Posterior cingulate gyrus (tissue), 11 donors: ENCODE measurements at regions not wholly inside any gene's neighbourhood (a gene's known extent, or its start where the extent isn't known, plus 50 kb on each side); places are given as distances from the start of the nearest gene placed in this dataset.
"Not testable (repeated sequence)": the region's sequence is repeated elsewhere in the genome, so short reads cannot be mapped to it uniquely, and the experiment has no call there.

ENCODE experiments used
- DNase-seq, 10 donors: peaks; one replicate each; pipeline versions ENCODE4 v3.0.0 to v3.0.0-alpha.2; 2020 to 2021; ENCODE audit warnings: mixed read lengths in 3 of 10
- intact Hi-C: fragments of 100-400 bp; cut with DNase I; formaldehyde crosslinking; loops from one replicate; pipeline ENCODE4 v1.15.1; 2023

- intact Hi-C loops, result no loop called here
- peak in 4 of 10 donors; percentile 5 to 68 (median 52) for DNase-seq
Measured at GRCh38 chr21:43292041-43292865, 123.4 kb downstream of the CRYAA start.

- intact Hi-C loops, result no loop called here
- peak in 3 of 10 donors; percentile 33 to 50 (median 46) for DNase-seq
Measured at GRCh38 chr21:43291347-43291950, 122.6 kb downstream of the CRYAA start.

GRCh38 chr21:43290421-43291346 lies 121.9 kb downstream of the CRYAA start:
- intact Hi-C loops, result no loop called here
- DNase-seq, result peak in 4 of 10 donors; percentile 3 to 77 (median 68)

GRCh38 chr21:43289966-43290365 lies 121.2 kb downstream of the CRYAA start:
- DNase-seq, result peak in 4 of 10 donors; percentile 2 to 64 (median 52)
- intact Hi-C loops, result no loop called here

GRCh38 chr21:43289442-43289841 lies 120.6 kb downstream of the CRYAA start:
- DNase-seq, result no peak
- intact Hi-C loops, result no loop called here

GRCh38 chr21:43287795-43288755 lies 119.3 kb downstream of the CRYAA start:
- intact Hi-C loops, result no loop called here
- DNase-seq, result peak in 4 of 10 donors; percentile 2 to 59 (median 44)

- DNase-seq, result peak in 3 of 10 donors; percentile 20 to 62 (median 22)
Measured at GRCh38 chr21:43287111-43287760, 118.4 kb downstream of the CRYAA start.

GRCh38 chr21:43286196-43286595 lies 117.4 kb downstream of the CRYAA start:
- intact Hi-C loops, result no loop called here
- peak in 1 of 10 donors; percentile 36 for DNase-seq

More at GRCh38 chr21:43287111-43287760, 118.4 kb downstream of the CRYAA start:
- intact Hi-C loops, result no loop called here

GRCh38 chr21:43284700-43285099 lies 115.9 kb downstream of the CRYAA start:
- DNase-seq, result no peak

GRCh38 chr21:43284238-43284637 lies 115.4 kb downstream of the CRYAA start:
- DNase-seq, result no peak
- intact Hi-C loops, result no loop called here

More at GRCh38 chr21:43284700-43285099, 115.9 kb downstream of the CRYAA start:
- intact Hi-C loops, result no loop called here

GRCh38 chr21:43283925-43284221 lies 115.1 kb downstream of the CRYAA start:
- intact Hi-C loops, DNase-seq: not testable (repeated sequence)

- intact Hi-C loops, result no loop called here
- peak in 3 of 10 donors; percentile 22 to 71 (median 33) for DNase-seq
Measured at GRCh38 chr21:43283136-43283924, 114.5 kb downstream of the CRYAA start.

GRCh38 chr21:43282358-43283120 lies 113.7 kb downstream of the CRYAA start:
- intact Hi-C loops, result no loop called here
- DNase-seq, result peak in 4 of 10 donors; percentile 1 to 72 (median 51)

GRCh38 chr21:43281661-43282357 lies 113.0 kb downstream of the CRYAA start:
- intact Hi-C loops, result no loop called here
- peak in 4 of 10 donors; percentile 1 to 77 (median 42) for DNase-seq

GRCh38 chr21:43280949-43281633 lies 112.3 kb downstream of the CRYAA start:
- peak in 4 of 10 donors; percentile 4 to 78 (median 36) for DNase-seq
- intact Hi-C loops, result no loop called here

- intact Hi-C loops, result no loop called here
- peak in 4 of 10 donors; percentile 2 to 73 (median 27) for DNase-seq
Measured at GRCh38 chr21:43279578-43279894, 110.7 kb downstream of the CRYAA start.
